ENCODE measurements at regions not wholly inside any gene's neighbourhood (a gene's known extent, or its start where the extent isn't known, plus 50 kb on each side); places are given as distances from the start of the nearest gene placed in this dataset.
A peak's percentile ranks its signal among the peaks of the same experiment; 100 is the strongest.
"Not testable (repeated sequence)": the region's sequence is repeated elsewhere in the genome, so short reads cannot be mapped to it uniquely, and the experiment has no call there.

DNA sequence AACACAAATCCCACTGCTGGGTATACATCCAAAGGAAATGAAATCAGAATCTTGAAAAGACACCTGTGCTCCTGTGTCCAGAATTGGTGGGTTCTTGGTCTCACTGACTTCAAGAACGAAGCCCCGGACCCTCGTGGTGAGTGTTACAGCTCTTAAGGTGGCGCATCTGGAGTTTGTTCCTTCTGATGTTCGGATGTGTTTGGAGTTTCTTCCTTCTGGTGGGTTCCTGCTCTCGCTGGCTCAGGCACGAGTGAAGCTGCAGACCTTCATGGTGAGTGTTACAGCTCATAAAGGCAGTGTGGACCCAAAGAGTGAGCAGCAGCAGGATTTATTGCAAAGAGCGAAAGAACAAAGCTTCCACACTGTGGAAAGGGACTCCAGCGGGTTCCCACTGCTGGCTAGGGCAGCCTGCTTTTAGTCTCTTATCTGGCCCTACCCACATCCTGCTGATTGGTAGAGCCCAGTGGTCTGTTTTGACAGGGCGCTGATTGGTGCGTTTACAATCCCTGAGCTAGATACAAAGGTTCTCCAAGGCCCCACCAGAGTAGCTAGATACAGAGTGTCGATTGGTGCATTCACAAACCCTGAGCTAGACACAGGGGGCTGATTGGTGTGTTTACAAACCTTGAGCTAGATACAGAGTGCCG is 80.0 kb upstream of the RGPD4 start (continued):
- TF ChIP-seq TAF1 (IDR thresholded peaks at IDR 0.05; ENCODE audit: control insufficient read depth, extremely low read depth, insufficient read depth, low read length, severe bottlenecking) (peak; percentile 73), SUPT5H (IDR thresholded peaks at IDR 0.05) (peak; percentile 97), RHOXF2B (CRISPR knock-in tag; conservative IDR thresholded peaks at IDR 0.05) (0 out of 2 replicates have a peak, but pooled peaks have one; percentile 54), PYGO2 (tag; IDR thresholded peaks at IDR 0.05) (peak; percentile 15; the same call in 1 of the 2 replicates), PRDM10 (IDR thresholded peaks at IDR 0.05; ENCODE audit: partially characterized antibody) (peak; percentile 50), PML (IDR thresholded peaks at IDR 0.05; ENCODE audit: low read length) (peak; percentile 87), PHF8 (IDR thresholded peaks at IDR 0.05; ENCODE audit: borderline replicate concordance, low read length) (peak; percentile 54; the same call in 1 of the 2 replicates), NFYB (IDR thresholded peaks at IDR 0.05; ENCODE audit: extremely low read depth, insufficient read length) (peak; percentile 76), YY1 (IDR thresholded peaks at IDR 0.05; ENCODE audit: borderline replicate concordance in 1 of 3, control insufficient read depth in 1 of 3, extremely low read depth in 1 of 3, insufficient read depth in 3 of 3, insufficient read length in 1 of 3, insufficient replicate concordance in 2 of 3, low read depth in 1 of 3, low read length in 2 of 3) (peak in 1 of 3 experiments; percentile 22), POLR2AphosphoS2 (IDR thresholded peaks at IDR 0.05; ENCODE audit: low read length) (peak; percentile 76; the same call in 1 of the 2 replicates), TOE1 (IDR thresholded peaks at IDR 0.05; ENCODE audit: borderline replicate concordance) (peak; percentile 53; the same call in 1 of the 2 replicates), ELF4 (CRISPR knock-in tag; IDR thresholded peaks at IDR 0.05) (0 out of 2 replicates have a peak, but pooled peaks have one; percentile 33), SP1 (CRISPR knock-in tag; IDR thresholded peaks at IDR 0.05) (peak; percentile 71), TAF7 (tag; IDR thresholded peaks at IDR 0.05) (peak; percentile 78), FOS (IDR thresholded peaks at IDR 0.05; ENCODE audit: extremely low read depth, insufficient read length) (peak; percentile 81), FOXK1 (CRISPR knock-in tag; IDR thresholded peaks at IDR 0.05; ENCODE audit: borderline replicate concordance) (0 out of 2 replicates have a peak, but pooled peaks have one; percentile 26), RAD21 (CRISPR knock-in tag; conservative IDR thresholded peaks at IDR 0.05 in 1 of 2, IDR thresholded peaks at IDR 0.05 in 1 of 2) (peak in 1 of 2 experiments; percentile 10; a peak in 1 of 4 replicates), HDAC1 (IDR thresholded peaks at IDR 0.05) (peak in 1 of 2 experiments; percentile 73; a peak in 2 of 4 replicates), ZNF24 (IDR thresholded peaks at IDR 0.05) (0 out of 2 replicates have a peak, but pooled peaks have one; percentile 41)
- TF ChIP-seq, protein P1, sequence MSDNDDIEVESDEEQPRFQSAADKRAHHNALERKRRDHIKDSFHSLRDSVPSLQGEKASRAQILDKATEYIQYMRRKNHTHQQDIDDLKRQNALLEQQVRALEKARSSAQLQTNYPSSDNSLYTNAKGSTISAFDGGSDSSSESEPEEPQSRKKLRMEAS (CRISPR knock-in tag; IDR thresholded peaks at IDR 0.05): peak; percentile 62
- not testable (repeated sequence) for TF ChIP-seq TOE1 (CRISPR knock-in tag; IDR thresholded peaks at IDR 0.05; ENCODE audit: borderline replicate concordance, low read depth)
- TF ChIP-seq, protein P2, sequence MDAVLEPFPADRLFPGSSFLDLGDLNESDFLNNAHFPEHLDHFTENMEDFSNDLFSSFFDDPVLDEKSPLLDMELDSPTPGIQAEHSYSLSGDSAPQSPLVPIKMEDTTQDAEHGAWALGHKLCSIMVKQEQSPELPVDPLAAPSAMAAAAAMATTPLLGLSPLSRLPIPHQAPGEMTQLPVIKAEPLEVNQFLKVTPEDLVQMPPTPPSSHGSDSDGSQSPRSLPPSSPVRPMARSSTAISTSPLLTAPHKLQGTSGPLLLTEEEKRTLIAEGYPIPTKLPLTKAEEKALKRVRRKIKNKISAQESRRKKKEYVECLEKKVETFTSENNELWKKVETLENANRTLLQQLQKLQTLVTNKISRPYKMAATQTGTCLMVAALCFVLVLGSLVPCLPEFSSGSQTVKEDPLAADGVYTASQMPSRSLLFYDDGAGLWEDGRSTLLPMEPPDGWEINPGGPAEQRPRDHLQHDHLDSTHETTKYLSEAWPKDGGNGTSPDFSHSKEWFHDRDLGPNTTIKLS (IDR thresholded peaks at IDR 0.05; ENCODE audit: borderline replicate concordance, low read depth): peak; percentile 79; the same call in 1 of the 2 replicates

Data from K562 (cell line).